Stimulated activated CD8-positive, alpha-beta memory T cell treated with anti-CD3 and anti-CD28 coated beads, Interleukin-15, amount 100 ng/mL, for 48 hours (primary cell): ENCODE measurements at regions not wholly inside any gene's neighbourhood (a gene's known extent, or its start where the extent isn't known, plus 50 kb on each side); places are given as distances from the start of the nearest gene placed in this dataset.

Experiments used
- DNase-seq, 2 donors: peaks; one replicate each; pipeline ENCODE4 v3.0.0-alpha.2; 2020; ENCODE audit warnings: low read depth in 2 of 2

DNA sequence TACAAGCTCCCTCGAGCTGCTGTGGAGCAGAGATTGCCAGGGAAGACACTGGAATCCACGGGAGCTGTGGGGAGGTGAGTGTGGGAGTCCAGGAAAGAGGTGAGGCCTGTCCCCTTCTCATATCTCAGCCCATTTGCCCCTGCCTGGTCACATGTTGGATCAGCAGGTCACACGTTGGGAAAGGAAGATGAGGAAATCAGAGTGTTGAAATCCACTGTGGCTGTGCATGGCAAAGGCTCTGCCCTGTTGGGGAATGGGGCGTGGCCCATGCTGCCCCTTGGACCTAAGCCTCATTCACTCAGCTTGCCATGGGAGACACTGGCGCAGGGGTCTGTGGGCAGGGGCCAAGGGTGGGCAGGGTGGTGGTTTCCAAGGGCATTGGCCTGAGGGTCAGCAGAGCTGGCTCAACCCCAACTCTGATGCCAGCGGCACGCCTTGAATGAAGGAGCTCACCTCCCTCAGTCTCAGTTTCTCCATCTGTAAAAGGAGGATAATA is 85.4 kb upstream of the CPEB4 start:
- no peak for DNase-seq

DNA sequence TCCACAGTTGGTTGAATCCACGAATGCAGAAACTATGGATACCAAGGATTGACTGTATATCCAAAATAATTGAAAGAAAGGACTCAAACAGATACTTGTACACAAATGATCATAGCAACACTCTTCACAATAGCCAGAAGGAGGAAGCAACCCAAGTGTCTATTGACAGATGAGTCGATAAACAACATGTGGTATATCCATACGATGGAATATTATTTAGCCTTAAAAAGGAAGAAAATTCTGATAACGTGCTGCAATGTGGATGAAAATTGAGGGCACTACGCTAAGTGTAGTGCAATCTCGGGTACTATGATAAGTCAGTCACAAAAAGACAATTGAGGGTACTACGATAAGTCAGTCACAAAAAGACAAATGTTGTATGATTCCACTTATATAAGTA is 83.6 kb upstream of the CPEB4 start:
- no peak for DNase-seq

DNA sequence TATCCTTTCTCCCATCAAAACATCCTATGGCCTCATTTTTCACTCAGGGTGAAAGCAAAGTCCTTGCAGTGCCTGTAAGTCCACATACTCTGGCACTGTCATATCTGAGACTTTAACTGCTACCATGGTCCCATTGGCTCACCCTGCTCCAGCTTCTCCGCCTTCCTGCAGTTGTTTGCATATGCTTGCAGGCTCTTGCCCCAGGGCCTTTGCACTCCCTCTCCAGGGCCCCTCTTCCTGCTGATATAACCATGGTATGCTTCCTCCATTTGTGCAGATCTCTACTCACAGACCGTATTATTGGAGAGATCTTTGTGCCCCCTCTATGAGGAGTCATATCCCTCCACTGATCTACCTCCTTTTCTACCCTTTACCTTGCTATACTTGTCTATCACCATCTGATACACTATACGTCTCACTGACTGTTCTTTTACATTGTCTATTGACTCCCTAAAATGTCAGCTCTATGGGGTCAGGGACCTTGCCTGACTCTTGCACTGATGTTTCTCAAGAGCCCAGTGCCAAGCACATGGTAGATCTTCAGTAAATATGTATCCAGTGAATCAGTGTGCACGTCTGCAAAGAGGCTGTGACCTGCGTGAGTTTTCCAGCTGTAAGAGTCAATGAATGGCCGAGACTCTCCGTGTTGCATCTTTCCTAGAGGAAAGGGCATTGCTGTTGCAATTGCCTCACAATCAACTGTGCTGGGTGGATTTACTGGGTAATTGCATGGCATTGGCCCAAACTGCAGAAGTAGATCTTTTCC is 81.7 kb upstream of the CPEB4 start:
- no peak for DNase-seq

DNA sequence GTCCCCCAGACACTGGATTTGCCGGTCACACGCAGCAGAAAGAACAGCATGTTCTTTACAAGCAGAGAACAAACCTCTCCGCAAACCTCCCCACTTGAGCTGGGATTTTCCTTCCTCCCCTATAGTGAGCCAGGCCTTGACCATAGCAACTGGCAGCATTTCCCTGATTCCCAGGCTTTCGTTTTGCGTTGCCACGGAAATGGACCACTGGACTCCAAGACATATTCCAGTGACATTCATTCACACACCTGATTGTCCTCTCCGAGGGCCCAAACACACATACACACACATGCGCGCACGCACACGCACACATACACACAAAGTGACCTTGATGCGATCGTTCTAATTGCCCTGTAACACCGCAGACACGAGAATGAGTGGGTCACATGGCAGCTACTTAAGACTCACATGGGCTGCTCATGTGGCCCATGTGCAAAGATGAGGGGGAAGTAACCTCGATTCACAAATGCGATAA is 80.9 kb upstream of the CPEB4 start:
- no peak for DNase-seq

DNA sequence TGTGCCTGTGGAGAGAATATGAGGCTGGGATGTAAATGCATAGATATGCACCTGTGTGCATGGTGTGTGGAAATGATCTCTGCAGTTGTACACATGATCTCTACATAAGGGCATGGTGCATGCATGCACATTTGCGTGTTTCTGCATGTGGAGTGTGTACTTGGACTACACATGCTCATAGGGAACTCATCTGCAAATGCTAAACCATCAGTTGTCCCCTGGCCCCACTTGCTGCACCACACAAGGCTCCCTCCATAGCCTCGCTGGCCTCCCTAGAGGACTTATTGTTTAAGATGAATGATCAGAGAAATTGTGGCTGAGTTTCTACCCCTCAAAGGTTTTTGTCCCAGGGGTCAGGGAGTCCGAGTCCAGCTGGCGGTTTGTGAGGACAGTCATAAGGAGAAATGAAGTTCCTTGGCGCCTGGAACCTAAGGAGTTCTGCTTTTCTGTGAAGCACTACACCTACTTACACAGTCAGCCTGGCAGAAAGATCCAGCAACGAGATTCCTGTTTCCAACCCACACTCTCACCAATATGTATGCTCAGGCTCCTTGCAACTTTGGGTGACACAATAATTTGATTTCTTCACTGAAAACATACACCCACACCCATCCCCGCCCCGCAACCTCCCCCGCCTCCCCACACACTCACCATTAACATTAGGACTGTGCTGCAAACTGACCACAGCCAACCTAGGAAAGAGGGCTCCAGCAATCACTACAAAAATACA is 79.9 kb upstream of the CPEB4 start:
- DNase-seq: no peak

DNA sequence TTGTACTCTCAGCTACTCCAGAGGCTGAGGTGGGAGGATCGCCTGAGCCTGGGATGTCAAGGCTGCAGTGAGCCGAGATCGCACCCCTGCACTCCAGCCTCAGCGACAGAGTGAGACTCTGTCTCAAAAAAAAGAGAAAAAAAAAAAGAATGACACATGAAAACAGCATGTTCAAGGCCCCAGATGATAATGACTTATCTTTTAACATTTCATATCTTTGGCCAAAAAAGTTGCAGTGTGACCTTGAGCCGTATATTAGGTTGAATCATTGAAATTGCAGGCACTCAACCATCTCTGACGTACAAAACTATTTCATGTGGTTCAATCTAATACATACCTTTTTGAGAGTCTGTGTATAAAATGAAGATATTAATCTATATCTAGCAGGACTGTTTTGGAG is 79.1 kb upstream of the CPEB4 start:
- no peak for DNase-seq

DNA sequence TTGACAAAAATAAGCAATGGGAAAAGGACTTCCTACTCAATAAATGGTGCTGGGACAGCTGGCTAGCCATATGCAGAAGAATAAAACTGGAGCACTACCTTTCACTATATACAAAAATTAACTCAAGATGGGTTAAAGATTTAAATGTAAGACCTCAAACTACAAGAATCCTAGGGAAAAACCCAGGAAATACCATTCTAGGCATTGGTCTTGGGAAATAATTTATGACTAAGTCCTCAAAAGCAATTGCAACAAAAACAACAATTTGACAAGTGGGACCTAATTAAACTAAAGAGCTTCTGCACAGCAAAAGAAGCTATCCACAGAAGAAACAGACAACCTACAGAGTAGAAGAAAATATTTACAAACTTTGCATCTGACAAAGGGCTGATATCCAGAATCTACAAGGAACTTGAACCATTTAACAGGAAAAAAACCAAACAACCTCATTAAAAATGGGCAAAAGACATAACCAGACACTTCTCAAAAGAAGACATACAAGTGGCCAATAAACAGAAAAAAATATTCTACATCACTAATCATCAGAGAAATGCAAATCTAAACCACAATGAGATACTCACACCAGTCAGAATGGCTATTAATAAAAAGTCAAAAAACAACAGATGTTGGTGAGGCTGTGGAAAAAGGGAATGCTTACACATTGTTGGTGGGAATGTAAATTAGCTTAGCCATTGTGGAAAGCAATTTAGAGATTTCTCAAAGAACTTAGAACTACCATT is 75.2 kb upstream of the CPEB4 start:
- DNase-seq: no peak

DNA sequence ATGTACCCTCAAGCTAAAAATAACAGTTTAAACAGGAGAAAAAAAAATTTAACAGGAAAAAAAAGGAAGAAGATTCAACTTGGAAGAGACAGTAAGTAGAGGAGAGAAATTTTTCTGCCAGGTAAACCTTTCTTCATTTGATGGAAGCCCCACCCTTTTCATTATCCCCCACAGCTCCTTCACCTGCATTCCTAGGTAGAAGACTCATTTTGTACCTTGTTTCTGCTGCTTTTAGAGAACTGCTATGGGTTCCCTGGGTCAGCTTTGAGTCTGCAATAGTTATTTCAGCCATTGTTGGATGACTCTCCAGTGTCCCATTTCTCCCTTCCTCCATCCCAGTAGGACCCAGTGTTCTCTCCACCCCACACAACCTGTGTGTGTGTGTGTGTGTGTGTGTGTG is 74.1 kb upstream of the CPEB4 start:
- DNase-seq: no peak

DNA sequence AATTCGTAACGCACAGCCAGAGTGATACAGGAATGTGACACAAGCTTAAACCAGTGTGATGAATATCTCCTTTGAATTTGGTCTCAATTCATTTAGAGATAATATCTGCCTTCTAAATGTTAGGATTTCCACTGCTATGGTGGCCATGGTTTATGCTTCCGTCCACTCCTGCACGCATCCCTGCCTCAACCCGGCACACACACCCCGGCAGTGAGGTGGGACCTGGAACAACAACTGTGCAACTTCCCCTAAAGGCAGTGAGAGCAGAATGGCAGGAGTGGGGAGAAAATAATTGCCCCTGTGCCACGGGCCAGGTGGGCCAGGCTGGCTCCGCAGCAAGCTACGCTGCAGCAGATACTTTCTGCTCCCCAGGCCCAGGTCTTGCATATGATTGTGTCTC is 72.6 kb upstream of the CPEB4 start:
- DNase-seq: no peak

DNA sequence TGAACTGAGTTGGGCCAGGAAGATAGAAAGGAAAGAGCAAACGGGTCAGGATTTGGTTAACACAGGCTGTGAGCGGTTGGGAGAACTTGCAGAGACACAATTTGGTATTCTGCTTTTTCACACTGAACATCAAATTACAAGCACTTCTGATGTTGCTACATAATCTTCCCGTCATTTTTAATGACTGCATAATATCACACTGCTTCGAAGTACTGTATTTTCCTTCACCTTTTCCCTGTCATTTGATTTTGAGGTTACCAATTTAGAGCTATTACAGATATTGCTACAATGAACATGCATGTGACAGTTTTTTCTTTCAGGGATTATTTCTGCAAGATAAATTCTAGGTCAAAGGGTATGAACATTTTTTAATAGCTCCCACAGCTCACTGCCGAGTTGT is 71.4 kb upstream of the CPEB4 start:
- no peak for DNase-seq

DNA sequence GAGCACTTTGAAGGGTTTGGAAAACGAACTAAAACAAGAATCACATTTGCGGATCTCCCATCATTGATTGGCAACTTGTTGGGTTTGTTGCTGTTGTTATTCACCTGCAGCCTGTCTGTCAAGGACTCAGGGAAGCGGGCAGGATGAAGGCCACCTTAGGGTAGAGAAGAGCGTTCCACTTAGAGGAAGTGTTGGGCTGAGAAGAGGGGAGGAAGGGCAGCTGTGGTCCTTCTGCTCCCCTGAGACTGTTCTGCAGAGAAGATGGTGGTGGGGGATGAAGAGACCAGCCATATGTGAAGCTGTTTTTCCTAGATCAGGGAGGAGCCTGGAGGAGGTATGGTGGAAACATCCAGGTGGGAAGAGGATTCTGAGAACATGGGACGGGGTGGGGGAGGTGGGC is 70.6 kb upstream of the CPEB4 start:
- no peak for DNase-seq

DNA sequence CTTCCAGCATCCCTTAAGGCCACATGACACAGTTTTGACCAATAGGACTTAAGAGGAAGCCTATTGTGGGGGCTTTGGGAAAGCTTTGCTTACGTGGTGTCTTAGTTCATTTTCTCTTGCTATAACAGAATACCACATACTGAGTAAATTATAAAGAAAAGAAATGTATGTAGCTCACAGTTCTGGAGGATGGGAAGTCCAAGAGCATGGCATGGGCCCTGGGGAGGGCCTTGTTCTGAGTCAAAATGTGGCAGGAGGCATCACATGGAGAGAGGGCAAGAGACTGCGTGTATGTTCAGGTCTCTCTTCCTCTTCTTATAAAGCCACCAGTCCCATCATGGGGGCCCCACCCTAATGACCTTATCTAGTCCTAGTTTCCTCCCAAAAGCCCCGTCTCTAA is 68.6 kb upstream of the CPEB4 start:
- no peak for DNase-seq

DNA sequence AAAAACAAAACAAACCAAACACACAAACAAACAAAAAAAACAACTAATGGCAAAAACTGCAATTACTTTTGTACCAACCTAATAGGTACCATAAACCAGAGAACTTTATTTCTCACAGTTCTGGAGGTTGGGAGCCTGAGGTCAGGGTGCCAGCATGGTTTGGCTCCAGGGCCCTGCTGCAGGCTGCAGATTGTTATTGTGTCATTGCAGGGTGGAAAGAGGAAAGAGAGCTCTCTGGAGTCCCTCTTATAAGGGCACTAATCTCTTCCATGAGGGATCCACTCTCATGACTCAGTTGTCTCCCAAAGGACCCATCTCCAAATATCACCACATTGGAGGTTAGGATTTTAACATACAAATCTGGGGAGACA is 64.9 kb upstream of the CPEB4 start:
- DNase-seq: no peak

DNA sequence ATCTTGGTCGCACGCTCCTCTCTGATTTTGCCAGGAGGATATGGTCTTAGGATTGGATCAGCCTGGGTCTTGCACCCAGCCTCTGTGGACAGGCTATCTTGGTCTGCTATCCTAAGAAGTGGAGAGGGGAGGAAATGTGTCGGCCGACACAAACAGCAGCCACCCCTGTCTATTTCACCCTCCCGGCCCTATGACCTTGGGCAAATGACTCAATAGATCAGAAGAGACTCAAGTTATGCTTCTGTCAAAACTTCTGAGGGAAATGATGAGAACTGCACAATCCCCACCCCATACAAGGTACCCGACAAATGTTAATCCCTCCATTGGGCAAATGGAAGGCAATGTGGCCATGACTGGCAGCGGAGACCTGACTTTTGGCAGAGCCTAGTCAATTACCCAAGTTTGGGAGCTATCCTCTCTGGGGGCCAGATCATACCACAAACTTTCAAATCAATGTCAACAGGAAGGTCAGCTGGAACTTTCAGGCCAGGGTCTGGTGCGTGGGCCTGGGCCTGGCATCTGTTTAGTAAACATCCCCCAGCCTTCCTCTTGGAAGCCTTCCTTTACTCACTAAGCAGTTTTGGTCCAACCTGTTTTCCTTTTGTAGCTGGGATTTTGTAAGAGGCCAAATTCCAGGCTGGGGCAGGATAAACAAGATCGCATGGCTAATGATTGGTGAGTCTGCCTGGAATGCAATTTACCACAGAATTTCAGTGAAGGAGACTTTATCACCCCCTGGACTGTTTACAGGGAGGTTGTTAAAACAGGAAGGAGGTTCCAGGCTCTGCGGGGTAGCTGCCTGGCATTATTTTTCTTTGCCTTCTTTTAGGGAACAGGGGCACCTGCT is 64.2 kb upstream of the CPEB4 start:
- no peak for DNase-seq

DNA sequence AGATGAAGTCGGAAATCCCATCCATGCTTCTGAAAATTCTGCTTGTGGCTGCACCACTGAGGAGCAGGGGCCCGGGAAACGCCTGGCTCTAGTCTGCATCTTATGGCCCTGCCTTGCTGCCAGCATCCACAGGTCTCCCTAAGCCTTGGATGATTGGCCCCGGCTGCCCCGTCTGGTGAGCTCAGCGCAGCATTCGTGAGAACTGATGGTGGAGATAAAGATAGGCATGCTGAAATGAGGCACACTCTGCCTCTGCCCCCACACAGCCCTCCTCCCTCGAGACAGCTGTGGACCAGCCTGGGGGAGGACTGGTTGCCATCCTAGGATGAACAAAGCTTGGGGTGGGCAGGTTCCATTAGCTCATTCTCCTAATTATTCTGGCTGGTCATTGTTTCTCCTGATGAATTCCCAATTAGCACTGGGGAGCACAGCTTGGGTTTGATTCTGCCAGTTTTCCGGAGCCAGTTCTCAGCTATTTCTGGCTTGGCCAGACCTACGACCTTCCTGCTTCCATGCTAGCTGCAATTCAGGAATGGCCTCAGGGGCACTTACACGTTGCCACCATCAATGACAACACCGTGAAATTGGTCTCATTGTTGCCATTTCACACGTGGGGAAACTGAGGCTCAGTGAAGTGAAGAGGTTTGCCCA is 62.8 kb upstream of the CPEB4 start:
- no peak for DNase-seq

DNA sequence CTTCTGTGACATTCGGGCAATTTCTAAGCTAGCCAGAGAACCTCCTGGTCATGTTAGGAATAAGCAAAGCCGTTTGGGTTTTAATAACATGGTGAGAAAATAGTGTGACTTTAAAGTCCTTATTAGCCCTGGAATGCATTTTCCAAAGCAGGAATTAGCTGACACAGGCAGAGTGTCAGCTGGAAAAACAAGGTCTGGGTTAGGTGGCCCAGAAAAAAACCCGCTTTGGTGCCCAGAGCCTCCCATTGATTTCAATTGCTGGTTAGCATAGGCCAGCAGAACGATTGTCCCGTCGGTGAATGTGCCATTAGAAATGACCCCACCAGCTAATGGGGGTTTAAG is 62.1 kb upstream of the CPEB4 start:
- no peak for DNase-seq

DNA sequence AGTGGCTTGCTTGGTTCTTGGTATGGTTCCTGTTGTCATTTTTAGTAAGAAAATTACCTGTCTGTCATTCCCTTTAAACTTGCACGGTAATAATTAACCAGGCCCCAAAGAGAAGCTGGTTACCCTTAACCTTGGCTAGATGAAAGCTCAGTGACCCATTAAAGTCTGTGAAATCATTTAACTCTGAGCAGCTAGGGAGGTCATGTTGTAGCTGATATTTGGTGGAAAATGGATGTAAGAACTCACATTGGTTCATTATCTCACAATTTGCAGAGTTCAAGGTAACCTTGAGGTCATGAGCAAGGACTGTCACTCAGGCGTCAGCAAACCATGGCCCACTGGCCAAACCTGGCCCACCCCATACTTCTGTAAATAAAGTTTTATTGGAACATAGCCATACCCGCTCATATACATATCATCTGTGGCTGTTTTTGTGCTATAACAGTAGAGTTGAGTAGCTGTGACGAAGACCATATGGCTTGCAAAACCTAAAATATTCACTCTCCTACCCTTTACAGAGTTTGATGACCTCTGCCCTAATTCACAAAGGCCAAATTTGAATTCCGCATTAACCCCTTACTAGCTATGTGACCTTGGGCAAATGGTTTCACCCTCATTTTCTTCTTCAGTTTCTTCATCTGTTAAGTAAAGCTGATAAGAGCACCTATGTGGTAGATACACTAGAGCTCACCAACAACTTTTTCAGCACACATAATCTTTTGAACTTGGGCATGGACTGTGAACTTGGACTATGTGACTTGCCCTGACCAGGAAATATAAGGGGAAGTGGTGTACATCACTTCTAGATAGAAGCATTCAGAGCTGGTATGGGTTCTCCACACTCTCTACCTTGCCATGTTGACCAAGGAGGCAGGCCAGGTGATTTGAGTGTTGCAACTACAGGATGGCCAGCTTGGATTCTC is 61.5 kb upstream of the CPEB4 start:
- DNase-seq: no peak

DNA sequence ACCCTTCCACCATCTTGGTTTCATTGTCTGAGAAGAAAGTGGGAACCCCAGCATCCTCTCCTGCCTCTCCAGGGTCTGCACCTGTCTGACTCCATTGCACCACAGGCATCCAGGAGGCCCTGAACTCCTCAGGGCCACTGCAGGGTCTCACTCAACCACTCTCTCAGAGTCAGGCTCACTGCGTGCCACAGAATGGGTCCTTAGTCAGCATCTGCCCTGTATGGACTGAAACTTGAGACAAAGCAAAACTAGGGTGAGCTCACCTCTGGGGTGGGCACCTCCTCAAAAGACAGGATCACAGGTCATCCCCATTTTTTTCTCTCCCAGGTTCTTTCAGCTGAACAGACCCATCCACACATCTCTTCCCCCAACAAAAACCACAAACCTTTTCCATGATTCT is 59.2 kb upstream of the CPEB4 start:
- DNase-seq: no peak

DNA sequence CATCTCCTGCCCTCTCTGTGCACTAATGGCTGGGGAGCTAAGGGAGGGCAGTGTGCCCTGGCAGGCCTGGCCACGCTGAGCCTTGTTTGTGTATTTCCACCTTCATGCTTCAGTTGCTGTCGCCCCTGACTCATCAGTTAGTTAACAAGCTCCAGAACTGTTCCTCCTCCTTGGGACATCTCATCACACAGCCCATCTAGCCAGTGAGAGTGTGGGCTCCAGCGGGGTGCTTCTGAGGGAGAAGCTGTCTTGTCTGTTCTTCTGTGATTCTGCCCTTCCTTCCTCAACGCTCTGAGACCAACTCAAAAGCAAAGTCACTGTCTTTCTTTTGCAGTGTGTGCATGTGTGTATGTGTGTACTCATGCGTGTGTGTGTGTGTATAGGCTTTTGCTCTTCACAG is 58.3 kb upstream of the CPEB4 start:
- DNase-seq: no peak

DNA sequence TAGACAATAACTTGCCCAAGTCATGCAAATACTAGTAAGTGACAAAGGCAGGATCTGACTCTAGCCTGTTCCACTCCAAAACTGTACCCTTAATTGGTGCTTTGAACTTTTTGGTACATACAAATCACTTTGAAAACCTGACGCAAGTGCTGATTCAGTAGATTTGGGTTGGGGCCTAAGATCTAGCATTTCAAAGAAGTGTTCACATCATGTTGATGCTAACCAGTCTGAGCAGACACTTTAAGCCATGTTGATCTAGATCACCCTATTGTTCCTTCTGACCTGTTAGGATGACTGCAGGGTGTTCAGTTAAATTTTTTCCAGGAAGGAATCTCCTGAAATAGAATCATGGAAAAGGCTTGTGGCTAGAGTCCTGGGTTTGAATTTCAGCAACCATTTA is 57.7 kb upstream of the CPEB4 start:
- DNase-seq: no peak
